ENCODE measurements at regions not wholly inside any gene's neighbourhood (a gene's known extent, or its start where the extent isn't known, plus 50 kb on each side); places are given as distances from the start of the nearest gene placed in this dataset.

GRCh38 chr13:59012731-59013130, 1151.0 kb downstream of the DIAPH3 start:
- TF ChIP-seq POLR2A (IDR thresholded peaks at IDR 0.05), result no peak
- TF ChIP-seq CTCF (IDR thresholded peaks at IDR 0.05), result no peak
- no peak for TF ChIP-seq EP300 (IDR thresholded peaks at IDR 0.05)
- TF ChIP-seq POLR2AphosphoS5 (IDR thresholded peaks at IDR 0.05), result no peak

All from upper lobe of left lung (tissue), 4 donors.